HG02763 (cell line): ENCODE measurements at regions not wholly inside any gene's neighbourhood (a gene's known extent, or its start where the extent isn't known, plus 50 kb on each side); places are given as distances from the start of the nearest gene placed in this dataset.
"Not testable (repeated sequence)": the region's sequence is repeated elsewhere in the genome, so short reads cannot be mapped to it uniquely, and the experiment has no call there.

ENCODE experiments used
- ATAC-seq: cut with Tn5 transposase; IDR thresholded peaks from one replicate; pipeline ENCODE4 v1.9.1; 2021; ENCODE audit warnings: mild to moderate bottlenecking, moderate library complexity; ENCODE audit not compliant: unreplicated experiment

DNA sequence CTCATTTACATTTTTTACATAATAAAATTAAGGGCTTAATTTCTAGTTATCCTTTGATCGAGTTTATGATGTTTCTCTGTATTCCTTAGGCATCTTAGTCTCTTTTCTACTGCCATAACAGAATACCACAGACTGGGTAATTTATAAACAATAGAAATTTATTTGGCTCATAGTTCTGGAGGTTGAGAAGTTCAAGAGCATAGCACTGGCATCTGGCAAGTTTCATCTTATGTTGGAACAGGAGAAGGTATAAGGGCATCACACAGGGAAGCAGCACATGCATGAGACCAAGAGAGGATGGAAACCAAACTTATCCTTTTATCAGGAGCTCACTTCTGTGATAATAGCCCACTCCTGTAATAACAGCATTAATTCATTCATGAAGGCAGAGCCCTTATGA is 284.9 kb upstream of the COX7C start:
- no peak for ATAC-seq

DNA sequence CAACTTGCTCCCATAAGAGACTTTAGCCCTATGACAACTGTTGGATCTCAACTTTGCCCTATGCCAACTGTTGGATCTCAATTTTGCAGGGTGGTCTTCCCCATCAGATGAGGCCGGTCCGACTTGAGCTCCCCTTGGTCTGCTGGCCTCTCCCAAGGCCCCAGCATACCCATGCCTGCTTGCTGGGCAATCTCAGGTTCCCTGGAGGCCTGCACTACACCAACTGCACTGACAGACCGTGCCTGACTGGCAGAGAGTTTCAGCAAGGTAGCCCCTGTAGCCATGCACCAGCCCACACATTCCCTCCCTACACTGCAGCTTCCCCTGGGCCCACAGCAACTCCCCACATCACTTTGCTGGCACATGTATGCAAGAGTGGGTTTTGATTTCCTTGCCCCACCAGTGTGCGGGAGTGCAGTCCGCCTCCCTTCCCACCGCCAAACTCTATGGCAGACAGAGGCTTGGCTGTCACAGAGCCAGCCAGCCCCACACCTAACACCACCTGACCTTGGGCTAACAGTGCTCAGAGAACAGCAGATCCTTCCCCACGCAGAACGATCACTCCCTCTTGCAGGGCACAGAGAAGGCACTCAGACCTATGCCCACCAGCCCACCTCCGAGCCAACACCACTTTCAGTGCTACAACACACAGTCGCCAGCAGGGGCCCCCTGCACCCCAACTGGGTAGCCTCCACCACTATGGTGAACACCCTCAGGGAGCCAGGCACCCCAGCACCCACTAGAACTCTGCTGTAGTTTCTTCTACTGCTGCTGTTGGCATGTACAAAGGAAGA is 279.9 kb upstream of the COX7C start:
- ATAC-seq: no peak

DNA sequence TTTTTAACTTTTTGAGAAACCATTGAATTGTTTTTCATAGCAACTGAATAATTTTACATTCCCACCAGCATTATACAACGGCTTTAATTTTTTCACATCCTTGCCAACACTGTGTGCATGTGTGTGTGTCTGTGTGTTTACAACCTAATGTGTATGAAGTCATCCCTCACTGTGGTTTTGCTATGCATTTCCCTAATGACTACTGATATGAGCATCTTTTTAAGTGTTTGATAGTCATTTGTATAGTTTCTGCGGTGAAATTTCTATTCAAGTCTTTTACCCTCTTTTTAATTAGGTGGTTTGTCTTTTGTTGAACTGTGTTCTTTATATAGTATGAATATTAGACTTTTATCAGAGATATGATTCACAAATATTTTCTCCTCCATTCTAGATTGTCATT is 263.1 kb upstream of the COX7C start:
- no peak for ATAC-seq

GRCh38 chr5:86360801-86361200 is 256.9 kb upstream of the COX7C start:
- no peak for ATAC-seq

DNA sequence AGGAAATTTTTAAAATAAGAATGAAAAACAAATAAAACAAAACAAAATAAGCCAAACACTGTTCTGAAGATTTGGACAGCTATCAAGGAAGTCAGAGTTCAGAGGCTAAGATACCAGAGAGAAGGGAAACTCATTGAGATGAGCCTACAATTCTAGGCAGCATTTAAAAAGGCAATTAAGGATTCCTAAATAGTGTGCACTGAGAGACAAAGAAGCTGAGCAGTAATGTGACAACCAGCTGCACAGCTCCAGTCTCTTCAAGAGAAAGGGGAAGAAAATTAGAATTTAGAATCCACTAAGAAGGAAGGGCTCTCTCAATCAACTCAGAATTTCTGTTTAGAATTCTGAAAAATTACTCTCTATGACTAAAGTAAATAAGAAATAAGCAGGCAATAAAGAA is 246.7 kb upstream of the COX7C start:
- ATAC-seq: no peak

- ATAC-seq: no peak
Observed at GRCh38 chr5:86374611-86375010, 243.1 kb upstream of the COX7C start.

GRCh38 chr5:86376214-86376613 is 241.5 kb upstream of the COX7C start:
- no peak for ATAC-seq

- no peak for ATAC-seq
Observed at GRCh38 chr5:86403190-86403589, 214.6 kb upstream of the COX7C start.

GRCh38 chr5:86404256-86404655 is 213.5 kb upstream of the COX7C start:
- ATAC-seq: no peak

DNA sequence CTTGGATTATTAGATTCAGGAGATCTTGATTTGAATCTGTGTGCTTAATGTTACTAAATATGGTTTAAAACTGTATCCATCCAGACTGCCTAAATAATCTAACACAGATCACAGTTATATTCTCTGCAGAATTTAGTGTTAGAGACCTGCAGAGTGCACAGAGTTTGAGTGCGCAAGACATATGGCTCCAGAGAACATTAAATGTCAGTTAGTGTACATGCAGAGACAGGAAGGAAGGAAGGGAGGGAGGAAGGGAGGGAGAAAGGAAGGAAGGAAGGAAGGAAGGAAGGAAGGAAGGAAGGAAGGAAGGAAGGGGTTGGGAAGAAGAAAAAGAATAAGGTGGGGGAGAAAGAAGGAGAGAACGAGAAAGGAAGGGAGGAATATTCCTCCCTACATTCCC is 210.0 kb upstream of the COX7C start:
- no peak for ATAC-seq

GRCh38 chr5:86411596-86411995 is 206.1 kb upstream of the COX7C start:
- no peak for ATAC-seq

GRCh38 chr5:86427158-86427557 is 190.6 kb upstream of the COX7C start:
- no peak for ATAC-seq

DNA sequence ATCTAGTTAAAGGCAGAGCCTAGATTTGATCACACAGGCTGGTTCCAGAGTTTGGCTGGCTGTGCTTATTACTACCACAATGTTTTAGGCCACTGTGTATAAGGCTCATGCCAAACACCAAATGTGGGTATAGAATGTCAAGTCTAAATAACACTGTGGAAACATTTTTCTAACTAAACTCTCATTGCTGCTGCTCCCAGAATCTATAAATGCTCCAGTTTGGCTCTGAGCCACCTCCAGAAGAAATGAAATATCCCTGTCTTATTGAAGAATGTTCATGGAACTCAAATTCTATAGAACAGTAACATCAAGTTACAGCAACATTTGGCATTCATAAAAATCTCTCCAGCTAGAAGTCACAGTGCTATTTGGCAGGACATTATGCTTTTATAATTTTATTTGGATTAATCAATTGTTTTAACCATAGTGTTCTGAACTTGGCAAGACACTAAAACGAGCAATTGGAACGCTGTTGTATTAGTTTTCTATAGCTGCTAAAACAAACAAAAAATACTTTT is 178.1 kb upstream of the COX7C start:
- no peak for ATAC-seq

- ATAC-seq: no peak
Observed at GRCh38 chr5:86442036-86442745, 175.6 kb upstream of the COX7C start.

- no peak for ATAC-seq
Observed at GRCh38 chr5:86447362-86447761, 170.4 kb upstream of the COX7C start.

DNA sequence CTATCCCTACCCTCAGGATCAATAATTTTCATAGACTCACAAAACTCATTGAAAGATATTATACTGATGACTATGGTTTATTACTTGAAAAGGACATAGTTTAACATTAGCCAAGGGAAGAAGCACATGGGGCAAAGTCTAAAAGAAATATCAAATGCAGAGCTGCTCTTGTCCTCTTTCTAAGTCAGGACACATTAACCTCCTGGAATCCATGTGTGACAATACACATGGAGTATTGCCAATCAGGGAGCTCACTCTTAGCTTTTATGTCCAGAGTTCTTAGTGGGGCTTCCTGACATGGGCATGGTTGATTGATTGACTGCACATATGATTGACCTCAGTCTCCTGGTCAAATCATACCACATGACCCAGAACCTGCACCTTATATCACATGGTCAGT is 165.5 kb upstream of the COX7C start:
- ATAC-seq: no peak

DNA sequence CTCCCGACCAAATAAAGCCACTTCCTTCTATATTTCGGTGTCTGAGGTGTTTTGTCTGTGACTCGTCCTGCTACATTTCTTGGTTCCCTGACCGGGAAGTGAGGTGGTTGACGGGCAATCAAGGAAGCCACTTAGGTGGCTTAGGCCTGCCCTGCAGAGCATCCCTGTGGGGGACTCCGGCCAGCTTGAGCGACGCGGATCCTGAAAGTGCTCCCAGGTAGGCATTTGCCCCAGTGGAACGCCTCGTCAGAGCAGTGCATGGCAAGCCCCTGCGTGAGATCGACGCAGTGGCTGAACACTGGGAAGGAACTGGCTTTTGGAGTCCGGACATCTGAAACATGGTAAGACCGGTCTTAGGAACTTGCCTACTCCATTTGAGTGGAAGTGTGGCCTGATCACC is 157.2 kb upstream of the COX7C start:
- ATAC-seq: no peak

DNA sequence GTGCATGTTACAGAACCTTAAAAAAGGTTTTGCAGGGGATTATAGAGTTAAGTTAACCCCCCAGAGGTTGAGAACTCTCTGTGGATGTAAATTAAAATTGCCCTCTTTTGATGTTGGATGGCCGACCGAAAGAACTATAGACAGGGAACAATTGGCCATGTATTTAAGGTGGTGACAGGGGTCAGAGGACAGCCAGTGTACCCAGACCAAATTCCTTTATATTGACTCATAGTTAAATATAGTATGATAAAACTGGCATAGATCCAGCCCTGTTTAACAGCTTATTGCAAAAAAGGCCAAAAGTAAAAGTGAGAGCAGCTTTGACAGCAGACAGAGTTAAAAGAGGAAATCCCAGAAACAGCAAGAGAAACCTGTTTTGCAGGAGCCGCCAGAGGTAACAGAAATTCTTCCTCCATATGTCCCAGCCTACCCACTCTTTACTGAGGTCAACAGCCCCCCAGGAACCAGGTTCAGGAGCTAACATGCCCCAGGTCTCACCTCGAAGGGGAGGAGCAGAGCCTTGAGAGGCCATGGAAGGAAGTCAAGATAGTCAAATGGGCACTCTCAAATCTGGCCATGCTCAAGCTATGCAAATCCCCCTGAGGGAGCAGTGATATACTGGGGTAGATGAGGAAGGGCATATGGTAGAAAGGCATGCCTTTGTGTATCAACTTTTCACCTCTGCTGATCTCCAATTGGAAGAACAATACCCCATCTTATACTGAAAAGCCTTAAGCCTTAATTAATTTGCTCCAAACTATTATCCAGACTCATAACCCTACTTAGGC is 156.4 kb upstream of the COX7C start:
- ATAC-seq: no peak

DNA sequence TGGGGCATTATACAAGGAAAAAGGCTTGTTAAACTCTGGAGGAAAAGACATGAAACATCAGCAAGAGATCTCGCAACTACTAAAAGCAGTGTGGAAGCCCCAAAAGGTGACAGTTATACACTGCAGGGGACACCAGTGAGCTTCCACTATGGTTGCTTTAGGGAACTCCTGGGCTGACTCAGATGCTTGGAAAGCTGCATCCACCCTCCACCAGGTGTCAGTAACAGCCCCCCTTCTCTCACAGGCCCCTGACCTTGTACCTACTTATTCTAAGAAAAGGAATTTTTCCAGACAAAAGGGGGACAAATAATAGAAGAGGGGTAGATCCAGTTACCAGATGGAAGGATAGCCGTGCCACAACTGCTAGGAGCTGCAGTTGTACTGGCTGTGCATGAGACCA is 154.4 kb upstream of the COX7C start:
- no peak for ATAC-seq

GRCh38 chr5:86465052-86465838 is 152.5 kb upstream of the COX7C start:
- ATAC-seq: no peak

- ATAC-seq: not testable (repeated sequence)
Observed at GRCh38 chr5:86466721-86467120, 151.0 kb upstream of the COX7C start.
